ENCODE measurements at regions not wholly inside any gene's neighbourhood (a gene's known extent, or its start where the extent isn't known, plus 50 kb on each side); places are given as distances from the start of the nearest gene placed in this dataset.
"Not testable (repeated sequence)": the region's sequence is repeated elsewhere in the genome, so short reads cannot be mapped to it uniquely, and the experiment has no call there.

- DNase-seq = no peak
Observed at GRCh38 chr13:44024167-44024845, 144.6 kb downstream of the LACC1 start.

DNA sequence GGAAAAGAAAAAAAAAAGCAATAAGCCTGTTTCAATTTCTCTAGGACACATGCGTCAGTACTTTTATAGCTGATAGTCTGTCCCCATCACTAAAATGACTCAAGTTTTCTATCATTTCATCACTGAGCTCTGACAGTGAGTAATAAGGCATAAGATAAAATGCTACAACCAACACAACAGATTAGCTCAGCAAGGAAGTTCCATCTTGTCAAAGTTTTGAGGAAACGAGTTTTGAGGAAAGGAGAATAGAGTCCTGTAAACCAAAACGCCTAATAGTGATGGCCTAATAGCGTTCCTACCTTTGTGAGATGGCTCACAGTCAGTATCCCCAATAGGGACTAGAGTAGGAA is 145.1 kb downstream of the LACC1 start:
- DNase-seq = no peak

DNA sequence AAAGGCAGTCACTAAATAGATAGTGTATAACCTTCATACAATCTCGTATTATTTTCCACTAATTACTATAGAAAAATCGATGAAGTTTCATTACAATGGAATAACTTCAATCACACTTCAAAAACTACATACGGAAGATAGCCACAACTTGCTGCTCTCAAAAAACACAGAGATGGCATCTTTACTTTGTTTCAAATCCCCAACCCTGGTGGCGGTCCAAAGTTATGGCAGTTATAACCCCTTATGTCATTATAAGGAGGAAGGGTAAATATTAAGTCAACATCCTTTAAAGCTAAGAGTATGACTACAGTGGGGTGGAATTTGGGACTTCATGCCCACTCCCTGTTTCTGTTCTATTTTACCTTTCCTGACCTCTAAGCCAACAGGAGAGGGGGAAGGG is 146.5 kb downstream of the LACC1 start:
- no peak for DNase-seq

- no peak for DNase-seq
Observed at GRCh38 chr13:44028734-44029133, 149.0 kb downstream of the LACC1 start.

- DNase-seq = no peak
Observed at GRCh38 chr13:44030615-44031014, 150.9 kb downstream of the LACC1 start.

DNA sequence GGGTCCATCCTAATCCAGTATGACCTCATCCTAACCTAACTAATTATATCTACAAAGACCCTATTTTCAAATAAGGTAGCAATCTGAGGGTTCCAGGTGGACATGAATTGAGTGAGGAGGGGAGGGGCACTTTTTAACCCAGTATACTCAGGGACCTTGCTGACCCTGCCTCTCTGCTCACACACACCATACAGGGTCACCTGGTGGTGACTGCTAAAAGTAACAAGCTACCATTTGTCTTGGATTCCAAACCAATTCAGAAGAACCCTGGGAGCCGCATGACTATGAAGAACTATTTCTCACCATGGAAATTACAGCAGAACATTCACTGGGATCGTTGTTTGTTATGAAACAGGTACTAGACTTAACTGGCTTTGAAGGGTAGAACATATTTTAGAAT is 151.9 kb downstream of the LACC1 start:
- DNase-seq = no peak

DNA sequence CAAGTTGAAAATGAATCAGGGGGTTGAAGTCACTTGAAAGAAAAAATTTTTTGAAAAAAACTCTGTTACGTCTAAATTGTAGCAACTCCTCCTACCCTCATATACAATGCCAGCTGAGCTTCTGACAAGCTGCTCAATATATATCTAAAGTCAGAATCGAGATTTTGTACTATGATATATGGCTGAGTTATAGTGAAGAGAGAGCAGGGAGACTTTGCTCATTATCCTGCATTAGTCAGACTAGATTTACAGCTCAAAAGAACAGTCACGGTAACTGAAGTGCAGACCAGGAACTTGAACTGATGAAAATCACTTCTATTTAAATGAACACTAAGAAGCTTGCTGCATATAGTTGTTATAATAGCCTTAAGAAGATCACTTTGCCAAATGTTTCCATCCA is 153.1 kb downstream of the LACC1 start:
- DNase-seq = no peak

DNA sequence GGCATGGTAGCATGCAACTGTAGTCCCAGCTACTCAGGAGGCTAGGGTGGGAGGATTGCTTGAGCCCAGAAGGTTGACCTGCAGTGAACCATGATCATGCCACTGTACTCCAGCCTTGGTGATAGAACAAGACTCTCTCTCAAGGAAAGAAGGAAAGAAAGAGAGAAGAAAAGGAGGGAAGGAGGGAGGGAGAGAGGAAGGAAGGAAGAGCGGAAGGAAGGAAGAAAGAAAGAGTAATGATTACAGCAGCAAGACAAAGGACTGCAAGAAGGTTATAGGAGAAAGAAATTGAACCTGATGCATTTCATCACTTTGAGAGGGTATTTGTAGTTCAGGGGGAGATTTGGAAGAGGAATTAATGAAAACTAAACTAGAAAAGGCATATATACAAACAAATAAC is 155.7 kb downstream of the LACC1 start:
- no peak for DNase-seq

- no peak for DNase-seq
Observed at GRCh38 chr13:44040070-44040817, 160.5 kb downstream of the LACC1 start.

GRCh38 chr13:44040818-44041100 is 161.1 kb downstream of the LACC1 start:
- DNase-seq = no peak

- DNase-seq = no peak
Observed at GRCh38 chr13:44044547-44045179, 165.0 kb downstream of the LACC1 start.

GRCh38 chr13:44045180-44045562 is 165.5 kb downstream of the LACC1 start:
- DNase-seq = no peak

GRCh38 chr13:44046428-44046827 is 166.7 kb downstream of the LACC1 start:
- no peak for DNase-seq

DNA sequence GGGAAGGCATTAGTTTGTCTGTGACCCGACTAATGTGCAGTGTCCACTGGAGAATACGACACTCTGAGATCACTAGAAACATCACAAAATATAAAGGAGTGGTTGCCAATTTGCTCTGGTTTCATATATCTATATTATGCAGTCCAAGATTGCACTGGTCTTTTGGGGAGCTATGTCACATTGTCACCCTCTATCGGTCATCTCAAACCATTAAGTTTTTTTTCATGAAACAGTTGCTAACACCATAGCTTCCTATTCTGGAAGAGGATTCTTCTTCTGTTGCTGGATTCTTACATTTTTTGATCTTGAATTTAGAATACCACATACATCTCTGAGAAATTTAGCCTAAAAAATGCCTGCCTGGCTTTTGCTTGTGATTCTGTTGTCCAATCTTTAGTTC is 168.6 kb downstream of the LACC1 start:
- DNase-seq = no peak

DNA sequence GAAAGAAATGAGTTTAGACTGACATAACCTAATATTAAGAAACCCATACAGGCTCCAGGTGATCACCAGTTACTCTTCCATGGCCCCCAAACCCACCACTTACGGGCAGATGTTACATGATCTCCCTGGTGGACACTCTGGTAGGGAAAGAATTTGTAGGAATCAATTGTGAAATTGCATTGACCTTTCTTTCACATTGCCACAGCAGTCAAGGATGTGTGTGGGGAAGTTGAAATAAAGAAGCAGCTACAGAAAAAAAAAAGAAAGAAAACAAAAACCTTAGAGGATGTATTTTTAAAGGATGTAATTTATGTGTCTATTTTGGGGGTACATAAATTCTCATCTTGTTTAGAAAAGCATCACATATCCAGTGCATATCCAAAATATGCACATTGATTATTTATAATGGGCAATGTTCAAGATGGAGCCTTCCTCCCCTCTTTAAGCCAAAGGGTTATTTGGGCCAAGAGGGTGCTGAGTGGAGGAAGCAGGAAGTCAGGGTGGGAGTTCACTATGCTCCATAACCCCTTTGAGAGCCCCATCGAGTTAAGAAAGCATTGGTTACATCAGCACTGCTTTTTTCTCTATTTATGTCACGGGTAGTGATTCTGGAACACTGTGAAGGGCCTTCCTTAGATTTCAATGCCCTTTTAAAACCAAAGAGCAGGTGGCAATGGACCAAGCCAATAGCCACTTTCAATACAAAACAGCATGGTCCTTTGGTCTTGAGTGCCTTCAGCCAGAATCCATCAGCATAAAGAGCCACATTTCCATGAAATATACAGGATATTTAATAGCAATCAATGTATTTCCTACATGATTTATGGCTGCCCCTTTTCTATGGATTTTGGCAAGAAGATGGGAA is 169.6 kb downstream of the LACC1 start:
- DNase-seq = no peak

DNA sequence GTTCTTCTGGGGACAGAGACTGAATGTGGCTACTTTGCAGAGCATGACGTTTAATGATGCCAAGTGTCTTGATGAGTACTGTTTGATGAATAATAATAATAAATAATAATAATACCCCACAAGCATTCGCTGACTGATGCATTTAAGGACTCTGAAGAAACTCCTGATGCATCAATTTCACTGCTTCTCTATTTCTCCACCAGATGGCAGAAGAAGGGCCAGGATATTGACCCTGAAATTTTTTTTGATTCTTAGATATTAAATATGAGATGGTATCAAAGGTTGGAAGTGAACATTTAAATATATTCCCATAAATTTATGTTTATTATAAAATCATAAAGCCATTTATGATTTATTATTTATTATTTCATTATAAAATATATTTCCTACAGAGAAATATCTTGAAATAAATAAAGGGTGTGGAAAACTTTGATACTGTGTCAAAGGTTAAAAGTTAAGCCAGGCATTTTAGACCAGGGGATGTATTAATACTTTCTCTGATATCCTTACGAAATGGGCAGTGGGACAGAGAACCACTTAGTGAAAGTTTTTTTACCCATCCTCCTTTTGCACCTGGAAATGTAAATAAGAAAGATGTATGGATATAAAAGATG is 170.9 kb downstream of the LACC1 start:
- peak; percentile 48 for DNase-seq

- no peak for DNase-seq
Observed at GRCh38 chr13:44051405-44051804, 171.7 kb downstream of the LACC1 start.

GRCh38 chr13:44051918-44052675 is 172.4 kb downstream of the LACC1 start:
- DNase-seq = no peak

- DNase-seq = no peak
Observed at GRCh38 chr13:44052780-44053184, 173.1 kb downstream of the LACC1 start.

DNA sequence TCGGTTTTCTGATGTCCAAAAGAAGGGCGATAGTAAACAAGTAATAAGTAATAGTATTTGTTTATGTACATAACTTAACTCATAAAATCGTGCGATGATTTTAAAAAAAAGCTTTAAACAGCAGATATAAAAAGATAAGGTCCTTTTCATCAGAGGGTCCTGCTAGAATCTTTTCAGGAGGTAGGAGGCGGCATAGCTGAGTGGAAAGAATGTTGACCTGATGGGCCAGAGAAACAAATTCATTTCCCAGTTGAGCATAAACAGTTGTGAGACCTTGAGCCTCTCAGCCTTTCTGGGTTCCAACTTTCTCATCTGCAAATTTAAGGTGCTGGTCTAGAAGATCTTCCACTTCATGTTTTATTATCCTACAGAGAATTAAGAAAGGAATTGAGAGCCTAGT is 173.5 kb downstream of the LACC1 start:
- no peak for DNase-seq

DNA sequence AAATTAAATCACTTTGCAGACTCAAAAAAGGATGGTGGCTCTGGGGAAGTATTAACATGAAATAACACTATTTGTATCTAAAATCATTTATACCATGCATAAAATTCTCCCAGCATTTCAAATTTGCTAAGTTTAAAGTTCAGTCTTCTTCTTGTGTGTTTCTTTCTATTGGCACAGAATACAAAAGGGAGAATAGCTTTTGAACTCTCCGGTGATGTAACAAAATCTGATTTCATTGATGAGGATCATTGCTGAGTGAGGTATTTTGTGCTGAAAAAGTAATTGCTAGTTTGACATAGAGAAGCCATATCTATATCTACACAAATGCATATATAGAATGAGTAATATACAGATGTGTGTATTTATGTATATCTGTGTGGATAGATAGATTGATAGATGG is 174.8 kb downstream of the LACC1 start:
- no peak for DNase-seq

DNA sequence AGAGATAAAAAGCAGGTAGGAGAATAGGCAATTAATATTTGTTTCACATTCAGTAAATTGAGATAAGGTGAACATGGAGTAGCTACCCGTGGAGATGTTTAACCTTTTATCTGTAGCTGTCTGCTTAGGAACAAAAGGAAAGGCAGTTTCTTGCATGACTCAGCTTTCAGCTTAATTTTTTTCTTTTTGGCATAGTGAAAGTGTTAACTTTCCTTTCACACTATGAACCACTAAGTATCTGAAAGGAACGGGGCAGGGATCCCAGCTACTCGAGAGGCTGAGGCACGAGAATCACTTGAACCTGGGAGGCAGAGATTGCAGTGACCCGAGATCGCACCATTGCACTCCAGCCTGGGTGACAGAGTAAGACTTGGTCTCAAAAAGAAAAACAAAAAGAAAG is 176.0 kb downstream of the LACC1 start:
- not testable (repeated sequence) for DNase-seq

All from CD4-positive, alpha-beta T cell treated with Interleukin-12 subunit alpha and Interleukin-12 subunit beta, for 1 hour (primary cell).